Activated CD4-positive, alpha-beta T cell treated with anti-CD3 and anti-CD28 coated beads, Interleukin-2, amount 50 U/mL, for 4 hours (primary cell): ENCODE measurements at regions not wholly inside any gene's neighbourhood (a gene's known extent, or its start where the extent isn't known, plus 50 kb on each side); places are given as distances from the start of the nearest gene placed in this dataset.
"Not testable (repeated sequence)": the region's sequence is repeated elsewhere in the genome, so short reads cannot be mapped to it uniquely, and the experiment has no call there.

Experiments used
- DNase-seq, 2 experiments: peaks; one replicate each; pipeline ENCODE4 v3.0.0-alpha.2; 2020

- no peak for DNase-seq
Observed at GRCh38 chr3:193909387-193909786, 226.6 kb upstream of the HES1 start.

- DNase-seq: no peak
Observed at GRCh38 chr3:193910310-193910709, 225.6 kb upstream of the HES1 start.

DNA sequence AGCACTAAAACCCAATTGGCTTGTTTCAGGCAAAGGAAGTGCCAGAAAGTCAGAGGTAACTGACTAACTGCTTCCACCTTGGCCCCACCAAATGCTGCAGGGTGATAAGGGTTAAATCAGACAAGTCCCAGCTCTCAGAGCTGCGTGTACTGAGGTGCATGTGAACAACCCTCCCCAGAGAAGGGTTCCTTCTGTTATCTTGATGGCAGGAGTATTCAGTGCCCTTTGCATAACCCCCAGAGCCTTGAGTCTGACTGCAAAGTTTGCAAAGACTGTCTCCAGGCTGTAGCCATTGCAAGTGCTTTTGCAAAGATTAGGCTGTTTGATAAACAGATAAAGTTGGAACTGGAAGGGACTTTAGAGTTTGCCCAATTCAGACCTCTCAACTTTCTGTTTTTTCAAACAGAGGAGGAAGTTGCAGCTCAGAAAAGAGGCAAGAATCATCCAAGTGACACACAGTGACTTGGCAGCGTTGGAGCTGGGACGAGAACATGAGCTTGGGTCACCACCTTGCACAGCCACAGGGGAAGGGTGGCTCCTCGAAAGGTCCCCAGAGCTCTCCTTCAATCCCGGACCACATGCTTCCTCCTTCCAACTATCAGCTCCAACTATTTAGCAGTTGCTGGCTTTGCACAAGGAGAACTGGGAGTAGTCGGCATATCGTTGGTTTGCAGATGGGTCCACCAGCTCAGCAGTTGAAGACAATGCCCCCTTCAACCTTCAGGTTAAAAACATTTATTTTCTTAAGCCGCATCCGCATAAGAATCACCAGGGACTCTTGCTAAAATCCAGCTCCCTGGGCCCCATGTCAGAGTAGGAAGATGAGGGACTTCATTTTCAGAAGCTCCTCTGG, 224.8 kb upstream of the HES1 start:
- no peak for DNase-seq

GRCh38 chr3:193911784-193912340, 224.1 kb upstream of the HES1 start:
- no peak for DNase-seq

- no peak for DNase-seq
Observed at GRCh38 chr3:193912621-193913178, 223.2 kb upstream of the HES1 start.

DNA sequence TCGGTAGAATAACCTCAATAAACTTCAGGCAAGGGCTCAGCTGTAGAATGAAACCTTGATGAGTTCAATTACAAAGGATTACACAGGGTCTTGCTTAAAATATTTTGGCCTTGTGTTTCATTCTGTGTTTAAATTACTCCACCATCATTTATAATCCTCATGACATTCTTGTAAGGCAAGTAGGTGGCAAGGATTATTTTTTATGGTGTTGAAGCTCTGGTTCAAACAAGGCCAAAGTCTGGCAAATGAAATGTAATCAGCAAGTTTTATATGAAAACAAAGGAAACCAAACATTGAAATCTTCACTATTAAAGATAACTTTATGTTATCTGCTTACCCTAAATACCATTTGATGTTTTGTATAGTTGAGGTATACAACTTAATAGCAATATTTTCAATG, 221.3 kb upstream of the HES1 start:
- no peak for DNase-seq

- DNase-seq: no peak
Observed at GRCh38 chr3:193915099-193915498, 220.8 kb upstream of the HES1 start.

DNA sequence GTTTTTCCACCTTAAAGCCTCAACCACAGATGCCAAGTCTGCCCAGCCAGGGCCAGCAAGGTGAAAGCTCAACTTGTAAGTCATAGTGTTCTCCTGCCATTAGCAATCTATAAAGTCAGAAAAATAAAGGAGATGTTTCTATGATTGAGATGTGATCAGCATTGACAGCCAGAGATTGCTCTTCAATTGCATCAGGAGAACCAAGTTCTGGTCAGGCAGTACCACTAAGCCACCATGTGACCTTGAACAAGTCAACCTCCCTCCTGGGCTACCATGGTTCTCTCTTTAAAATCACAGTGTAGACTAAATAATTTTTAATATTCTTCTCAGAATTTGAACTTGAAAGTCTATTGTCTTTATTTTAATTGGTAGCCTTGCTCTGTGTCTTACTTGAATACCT, 220.3 kb upstream of the HES1 start:
- no peak for DNase-seq

- DNase-seq: no peak
Observed at GRCh38 chr3:193917158-193917557, 218.8 kb upstream of the HES1 start.

DNA sequence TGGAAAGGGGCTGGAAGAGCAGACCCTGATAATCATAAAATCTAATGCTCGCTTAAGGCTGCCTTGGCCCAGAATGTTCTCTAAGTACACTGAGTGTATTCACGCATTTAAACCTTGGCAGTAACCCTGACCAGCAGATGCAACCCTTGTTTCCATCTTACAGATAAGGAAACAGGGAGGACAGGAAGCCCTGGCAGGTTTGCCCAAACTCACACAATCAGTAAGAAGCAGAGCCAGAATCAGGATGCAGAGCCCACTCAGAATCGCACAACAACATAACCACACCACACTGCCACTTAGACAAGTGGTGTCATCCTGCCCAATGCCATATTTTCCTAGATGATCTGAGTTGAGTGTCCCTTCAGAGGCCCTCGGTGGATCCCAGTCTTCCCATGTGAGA, 214.5 kb upstream of the HES1 start:
- DNase-seq: no peak

- DNase-seq: no peak
Observed at GRCh38 chr3:193922034-193922774, 213.7 kb upstream of the HES1 start.

DNA sequence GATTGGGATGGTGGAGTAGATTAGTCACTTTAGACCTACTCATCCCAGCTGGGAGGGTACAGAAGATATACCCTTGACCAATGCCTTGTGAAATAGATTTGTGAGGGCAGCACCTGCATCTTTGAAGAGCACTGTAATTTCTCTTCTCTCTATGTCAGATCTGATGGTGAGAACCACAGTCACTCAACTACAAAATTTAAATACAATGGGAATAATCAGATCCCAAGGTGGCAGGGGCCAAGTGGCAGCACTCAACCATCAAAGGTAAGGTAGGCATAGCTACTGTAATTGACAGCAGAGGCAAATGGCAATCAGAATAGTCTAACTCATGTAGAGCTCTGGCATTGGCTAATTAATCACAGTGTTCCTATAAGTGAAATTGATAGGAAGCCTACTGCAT, 212.0 kb upstream of the HES1 start:
- DNase-seq: not testable (repeated sequence)

DNA sequence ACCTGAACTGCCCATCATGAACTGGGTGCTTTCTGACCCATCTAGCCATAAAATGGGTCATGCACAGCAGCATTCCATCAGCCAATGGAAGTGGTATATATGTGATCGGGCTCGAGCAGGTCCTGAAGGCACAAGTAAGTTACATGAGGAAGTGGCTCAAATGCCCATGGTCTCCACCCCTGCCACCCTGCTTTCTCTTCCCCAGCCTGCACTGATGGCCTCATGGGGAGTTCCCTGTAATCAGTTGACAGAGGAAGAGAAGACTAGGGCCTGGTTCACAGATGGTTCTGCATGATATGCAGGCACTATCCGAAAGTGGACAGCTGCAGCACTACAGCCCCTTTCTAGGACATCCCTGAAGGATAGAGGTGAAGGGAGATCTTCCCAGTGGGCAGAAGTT, 209.9 kb upstream of the HES1 start:
- DNase-seq: not testable (repeated sequence)

DNA sequence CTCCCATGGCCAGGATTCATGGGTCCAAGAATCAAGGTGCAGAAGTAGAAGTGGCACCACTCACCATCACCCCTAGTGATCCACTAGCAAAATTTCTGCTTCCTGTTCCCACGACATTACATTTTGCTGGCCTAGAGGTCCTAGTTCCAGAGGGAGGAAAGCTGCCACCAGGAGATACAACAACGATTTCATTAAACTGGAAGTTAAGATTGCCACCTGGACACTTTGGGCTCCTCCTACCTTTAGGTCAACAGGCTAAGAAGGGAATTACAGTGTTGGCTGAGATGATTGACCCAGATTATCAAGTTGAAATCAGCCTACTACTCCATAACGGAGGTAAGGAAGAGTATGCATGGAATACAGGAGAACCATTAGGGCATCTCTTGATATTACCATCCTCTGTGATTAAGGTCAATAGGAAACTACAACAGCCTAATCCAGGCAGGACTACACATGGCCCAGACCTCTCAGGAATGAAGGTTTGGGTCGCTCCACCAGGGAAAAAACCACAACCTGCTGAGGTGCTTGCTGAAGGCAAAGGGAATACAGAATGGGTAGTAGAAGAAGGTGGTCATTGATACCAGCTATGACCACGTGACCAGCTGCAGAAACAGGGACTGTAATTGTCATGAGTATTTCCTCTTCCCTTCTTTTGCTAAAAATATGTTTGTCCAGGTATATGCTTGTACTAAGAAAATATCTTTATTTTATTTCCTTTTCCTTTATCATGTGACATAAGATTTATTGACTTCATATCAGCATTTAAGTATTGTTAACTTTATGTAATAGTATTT, 208.3 kb upstream of the HES1 start:
- DNase-seq: not testable (repeated sequence)

DNA sequence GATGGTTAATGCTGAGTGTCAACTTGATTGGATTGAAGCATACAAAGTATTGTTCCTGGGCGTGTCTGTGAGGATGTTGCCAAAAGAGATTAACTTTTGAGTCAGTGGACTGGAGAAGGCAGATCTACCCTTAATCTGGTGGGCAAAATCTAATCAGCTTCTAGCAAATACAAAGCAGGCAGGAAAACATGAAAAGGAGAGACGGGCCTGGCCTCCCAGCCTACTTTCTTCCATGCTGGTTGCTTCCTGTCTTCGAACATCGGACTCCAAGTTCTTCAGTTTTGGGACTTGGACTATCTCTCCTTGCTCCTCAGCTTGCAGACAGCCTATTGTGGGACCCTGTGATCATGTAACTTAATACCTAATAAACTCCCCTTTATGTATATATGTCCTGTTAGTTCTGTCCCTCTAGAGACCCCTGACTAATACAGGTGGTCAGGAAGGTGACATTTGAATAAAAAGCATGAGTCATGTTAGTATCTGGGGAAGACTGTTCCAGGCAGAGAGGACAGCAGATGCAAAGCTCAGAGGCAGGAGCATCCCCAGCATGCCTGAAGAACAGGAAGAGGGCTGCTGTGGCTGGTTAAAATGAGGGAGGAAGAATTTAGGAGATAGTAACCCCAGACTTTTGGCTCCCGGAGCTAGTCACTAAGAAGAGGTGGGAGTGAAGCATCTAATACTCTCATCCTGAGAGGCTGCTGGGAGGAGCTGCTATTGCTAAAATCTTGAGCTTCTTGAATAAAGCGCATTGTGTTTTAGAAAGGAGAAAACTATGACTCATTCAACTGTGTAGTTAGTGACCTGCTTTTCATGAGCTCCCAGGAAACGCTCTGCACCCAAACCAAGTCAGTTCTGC, 207.4 kb upstream of the HES1 start:
- DNase-seq: no peak

- DNase-seq: no peak
Observed at GRCh38 chr3:193929373-193929772, 206.6 kb upstream of the HES1 start.

DNA sequence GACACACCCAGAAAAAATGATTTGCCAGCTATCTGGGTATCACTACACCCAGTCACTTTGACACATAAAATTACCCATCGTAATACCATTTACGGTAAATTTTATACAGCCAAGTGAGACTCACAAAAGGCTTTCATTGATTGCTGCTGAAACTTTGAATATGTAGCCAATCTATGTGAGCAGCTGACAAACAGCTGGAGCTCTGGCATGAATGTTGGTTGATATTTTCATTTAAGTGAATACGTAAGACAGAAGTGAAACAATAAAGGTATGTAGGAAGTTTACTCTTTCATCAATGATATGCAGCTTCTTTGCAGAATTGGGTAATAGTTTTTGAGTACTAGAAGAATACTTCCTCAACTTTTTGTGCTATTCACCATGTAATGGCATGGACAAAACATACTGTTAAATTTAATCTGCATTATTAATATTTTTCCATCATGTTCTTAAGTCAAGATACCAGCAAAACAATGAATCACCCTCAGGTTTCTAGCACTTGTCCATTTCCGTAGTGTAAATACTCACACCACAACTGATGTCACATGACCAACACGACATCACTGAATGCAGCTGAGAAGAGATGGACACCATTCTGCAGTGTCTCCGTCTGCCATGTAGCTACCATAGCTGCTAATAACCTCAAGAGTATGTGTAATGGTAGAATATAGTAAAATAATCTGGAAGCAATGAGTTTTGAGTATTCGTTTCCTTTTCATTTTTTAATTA, 205.9 kb upstream of the HES1 start:
- DNase-seq: no peak

GRCh38 chr3:193932136-193932535, 203.8 kb upstream of the HES1 start:
- DNase-seq: no peak

GRCh38 chr3:193932576-193932975, 203.4 kb upstream of the HES1 start:
- DNase-seq: no peak

DNA sequence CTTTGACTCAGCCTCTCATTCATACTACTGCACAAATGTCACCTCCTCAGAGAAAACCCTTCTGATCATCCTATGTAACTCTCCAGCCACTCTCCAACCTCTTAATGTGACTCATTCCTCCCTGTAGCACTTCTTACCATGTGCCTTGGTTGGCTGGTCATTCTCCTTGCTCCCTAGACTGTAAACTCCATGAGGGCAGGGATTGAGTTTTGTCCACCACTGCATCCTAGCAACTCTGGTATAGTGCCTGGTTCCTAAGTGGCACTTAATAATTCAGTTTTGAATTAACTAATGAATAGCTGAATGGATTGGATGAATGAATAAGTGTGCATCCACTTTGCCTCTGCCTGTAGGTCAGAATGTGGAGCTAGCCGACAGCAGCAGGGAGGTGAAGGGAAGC, 202.5 kb upstream of the HES1 start:
- no peak for DNase-seq

DNA sequence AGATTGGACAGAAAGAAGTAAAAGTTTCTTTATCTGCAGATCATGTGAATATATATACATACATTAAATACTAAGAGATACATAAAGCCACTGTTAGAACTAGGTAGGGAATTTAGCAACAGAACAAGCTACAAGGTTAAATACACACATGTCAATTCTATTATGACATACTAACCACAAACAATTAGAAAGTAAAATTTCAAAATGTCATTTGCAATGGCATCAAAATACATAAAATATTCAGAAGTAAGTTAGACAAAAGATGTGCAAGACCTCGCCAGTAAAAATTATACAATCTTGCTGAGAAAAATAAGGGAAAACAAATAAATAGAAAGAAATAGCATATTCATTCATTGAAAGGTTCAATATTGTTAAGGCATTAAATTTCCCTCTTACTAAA, 200.0 kb upstream of the HES1 start:
- DNase-seq: no peak
